Fibroblast of lung (primary cell): ENCODE measurements at regions not wholly inside any gene's neighbourhood (a gene's known extent, or its start where the extent isn't known, plus 50 kb on each side); places are given as distances from the start of the nearest gene placed in this dataset.

Experiments
- DNase-seq, 2 donors: peaks; one replicate each; pipeline versions ENCODE4 v3.0.0 to v3.0.0-alpha.2; 2010; ENCODE audit warnings: low read depth in 2 of 2
- H2AFZ ChIP-seq: 2 replicates; pipeline ENCODE4 v1.5.1; 2012; ENCODE audit warnings: low read length, control low read depth, inconsistent platforms
- H3K27ac ChIP-seq: 2 replicates; pipeline ENCODE4 v1.5.1; 2011; ENCODE audit warnings: low read length, control low read depth; ENCODE audit not compliant: insufficient read depth
- H3K27me3 ChIP-seq: 2 replicates; pipeline ENCODE4 v1.5.1; 2011; ENCODE audit warnings: mild to moderate bottlenecking, low read length; ENCODE audit not compliant: control insufficient read depth, insufficient read depth
- H3K36me3 ChIP-seq: 2 replicates; pipeline ENCODE4 v1.5.1; 2011; ENCODE audit warnings: low read length; ENCODE audit not compliant: control insufficient read depth, insufficient read depth
- H3K4me1 ChIP-seq: 2 replicates; pipeline ENCODE4 v1.5.1; 2011; ENCODE audit warnings: low read length; ENCODE audit not compliant: control insufficient read depth, insufficient read depth; ENCODE audit errors: extremely low read depth
- H3K4me2 ChIP-seq: 2 replicates; pipeline ENCODE4 v1.5.1; 2011; ENCODE audit warnings: low read length, control low read depth; ENCODE audit not compliant: insufficient read depth; ENCODE audit errors: extremely low read depth
- H3K4me3 ChIP-seq, 4 experiments: fragments of 200-600 bp in 1 of 4; sonication (generic) in 1 of 4; replicated peaks in 1 of 4; 2 replicates each; pipeline ENCODE4 v1.5.1; 2011 to 2016; ENCODE audit warnings: low read length in 4 of 4, low read depth in 3 of 4, mild to moderate bottlenecking in 3 of 4, control low read depth in 2 of 4, inconsistent platforms in 1 of 4, mixed read lengths in 1 of 4; ENCODE audit not compliant: insufficient read depth in 1 of 4; ENCODE audit errors: control extremely low read depth in 1 of 4
- H3K79me2 ChIP-seq: 2 replicates; pipeline ENCODE4 v1.5.1; 2012; ENCODE audit warnings: mild to moderate bottlenecking, low read length, inconsistent platforms; ENCODE audit not compliant: control insufficient read depth, insufficient read depth
- H3K9ac ChIP-seq: 2 replicates; pipeline ENCODE4 v1.5.1; 2011; ENCODE audit warnings: mild to moderate bottlenecking, low read length, control low read depth; ENCODE audit not compliant: insufficient read depth
- H3K9me3 ChIP-seq: 2 replicates; pipeline ENCODE4 v1.5.1; 2012; ENCODE audit warnings: low read depth, low read length; ENCODE audit not compliant: control insufficient read depth, insufficient read depth
- H4K20me1 ChIP-seq: 2 replicates; pipeline ENCODE4 v1.5.1; 2011; ENCODE audit warnings: low read length; ENCODE audit not compliant: control insufficient read depth, insufficient read depth; ENCODE audit errors: extremely low read depth
- CTCF ChIP-seq, 2 donors: IDR thresholded peaks in 1 of 2; conservative IDR thresholded peaks in 1 of 2; 1 replicate in 1 of 2; 2 replicates in 1 of 2; pipeline ENCODE4 v1.5.1; 2011 to 2012; ENCODE audit warnings: low read length in 2 of 2, control low read depth in 1 of 2, inconsistent platforms in 1 of 2, low read depth in 1 of 2, mild to moderate bottlenecking in 1 of 2
- EZH2 ChIP-seq: IDR thresholded peaks from 2 replicates; pipeline ENCODE4 v1.5.1; 2012; ENCODE audit warnings: low read length, control low read depth, mild to moderate bottlenecking; ENCODE audit errors: missing control alignments

- Histone ChIP-seq H3K9me3 (no peaks in the 10 kb centered on the region), H3K27me3 (no peaks in the 10 kb centered on the region), H3K4me2 (no peak overlapping the region), H2AFZ (no peak overlapping the region), H3K4me3 (no peak overlapping the region), H3K36me3 (no peaks in the 10 kb centered on the region), H3K79me2 (no peaks in the 10 kb centered on the region), H4K20me1 (no peaks in the 10 kb centered on the region), H3K9ac (no peak overlapping the region), H3K4me1 (no peaks in the 10 kb centered on the region), H3K27ac (no peak overlapping the region)
- TF ChIP-seq CTCF (conservative IDR thresholded peaks at IDR 0.05 in 1 of 2, IDR thresholded peaks at IDR 0.05 in 1 of 2; ENCODE audit: low read depth in 1 of 2, low read length in 2 of 2) (no peak), EZH2 (no peak)
- DNase-seq: no peak
Observed at GRCh38 chr18:67308819-67309218, 207.7 kb downstream of the DSEL start.

- Histone ChIP-seq H3K9ac (no peak overlapping the region), H3K27ac (no peak overlapping the region), H3K27me3 (no peaks in the 10 kb centered on the region), H3K79me2 (no peaks in the 10 kb centered on the region), H3K9me3 (no peaks in the 10 kb centered on the region), H4K20me1 (no peaks in the 10 kb centered on the region), H3K4me1 (peaks cover 3% of the 10 kb centered on the region), H3K4me2 (no peak overlapping the region), H3K4me3 (no peak overlapping the region), H3K36me3 (no peaks in the 10 kb centered on the region), H2AFZ (peak overlapping the region; percentile 12)
- DNase-seq: no peak
- TF ChIP-seq EZH2 (no peak), CTCF (conservative IDR thresholded peaks at IDR 0.05 in 1 of 2, IDR thresholded peaks at IDR 0.05 in 1 of 2; ENCODE audit: low read depth in 1 of 2, low read length in 2 of 2) (no peak)
Observed at GRCh38 chr18:67305466-67305865, 211.1 kb downstream of the DSEL start.

- peak; percentile 33 to 56 for DNase-seq
- Histone ChIP-seq H3K27me3 (no peaks in the 10 kb centered on the region), H3K79me2 (no peaks in the 10 kb centered on the region), H3K27ac (peak overlapping the region; percentile 46), H3K9me3 (no peaks in the 10 kb centered on the region), H3K9ac (no peak overlapping the region), H3K4me3 (peak overlapping the region in 2 of 4 experiments; percentile 7 to 9), H3K4me1 (peaks cover 3% of the 10 kb centered on the region), H2AFZ (peak overlapping the region; percentile 97), H3K4me2 (peak overlapping the region; percentile 66), H4K20me1 (no peaks in the 10 kb centered on the region), H3K36me3 (no peaks in the 10 kb centered on the region)
- no peak for TF ChIP-seq CTCF (conservative IDR thresholded peaks at IDR 0.05 in 1 of 2, IDR thresholded peaks at IDR 0.05 in 1 of 2; ENCODE audit: low read depth in 1 of 2, low read length in 2 of 2)
Observed at GRCh38 chr18:67302043-67302442, 214.5 kb downstream of the DSEL start.
